Liver (tissue), 8 donors: ENCODE measurements at regions not wholly inside any gene's neighbourhood (a gene's known extent, or its start where the extent isn't known, plus 50 kb on each side); places are given as distances from the start of the nearest gene placed in this dataset.

Experiments used
- DNase-seq: peaks from one replicate; pipeline ENCODE4 v3.0.0-alpha.2; 2017; ENCODE audit warnings: low spot score
- H3K27ac ChIP-seq, 2 donors: one replicate each; pipeline ENCODE4 v1.7.0; 2013; ENCODE audit warnings: inconsistent platforms in 2 of 2, low read length in 2 of 2, control low read depth in 1 of 2, low read depth in 1 of 2, mild to moderate bottlenecking in 1 of 2
- H3K27me3 ChIP-seq, 4 donors: one replicate each; pipeline versions ENCODE4 v1.6.1 to v1.7.0; 2013; ENCODE audit warnings: low read length in 3 of 4, inconsistent platforms in 1 of 4, mild to moderate bottlenecking in 1 of 4, moderate library complexity in 1 of 4; ENCODE audit not compliant: control insufficient read depth in 4 of 4, insufficient read depth in 4 of 4
- H3K36me3 ChIP-seq, 4 donors: one replicate each; pipeline versions ENCODE4 v1.6.1 to v1.7.0; 2013; ENCODE audit warnings: low read length in 3 of 4, mild to moderate bottlenecking in 3 of 4, low read depth in 1 of 4, moderate library complexity in 1 of 4; ENCODE audit not compliant: control insufficient read depth in 4 of 4, insufficient read depth in 3 of 4
- H3K4me1 ChIP-seq, 4 donors: one replicate each; pipeline versions ENCODE4 v1.6.1 to v1.7.0; 2013; ENCODE audit warnings: low read length in 3 of 4, mild to moderate bottlenecking in 3 of 4, moderate library complexity in 1 of 4; ENCODE audit not compliant: control insufficient read depth in 4 of 4, insufficient read depth in 4 of 4
- H3K4me3 ChIP-seq, 3 donors: one replicate each; pipeline versions ENCODE4 v1.6.1 to v1.7.0; 2013; ENCODE audit warnings: low read length in 3 of 3, control low read depth in 1 of 3, low read depth in 1 of 3, mild to moderate bottlenecking in 1 of 3
- H3K9ac ChIP-seq, 2 donors: one replicate each; pipeline ENCODE4 v1.7.0; 2013; ENCODE audit warnings: low read length in 2 of 2, mild to moderate bottlenecking in 2 of 2, moderate library complexity in 2 of 2, control low read depth in 1 of 2, low read depth in 1 of 2
- H3K9me3 ChIP-seq, 4 donors: one replicate each; pipeline versions ENCODE4 v1.6.1 to v1.7.0; 2013; ENCODE audit warnings: low read length in 3 of 4; ENCODE audit not compliant: control insufficient read depth in 4 of 4
- EGR1 ChIP-seq, 2 donors: IDR thresholded peaks; 2 replicates each; pipeline ENCODE4 v1.6.1; 2016 to 2018; ENCODE audit warnings: antibody characterized with exemption in 2 of 2, low read depth in 2 of 2
- FOXA1 ChIP-seq: IDR thresholded peaks from 2 replicates; pipeline ENCODE4 v1.6.1; 2016; ENCODE audit warnings: antibody characterized with exemption
- FOXA2 ChIP-seq: IDR thresholded peaks from 2 replicates; pipeline ENCODE4 v1.6.1; 2016; ENCODE audit warnings: antibody characterized with exemption
- GABPA ChIP-seq, 2 donors: IDR thresholded peaks in 1 of 2; conservative IDR thresholded peaks in 1 of 2; 2 replicates each; pipeline ENCODE4 v1.6.1; 2016; ENCODE audit warnings: antibody characterized with exemption in 2 of 2, mild to moderate bottlenecking in 1 of 2, moderate library complexity in 1 of 2
- HNF4G ChIP-seq: IDR thresholded peaks from 2 replicates; pipeline ENCODE4 v1.6.1; 2016; ENCODE audit warnings: antibody characterized with exemption
- JUND ChIP-seq, 2 donors: IDR thresholded peaks; 2 replicates each; pipeline ENCODE4 v1.6.1; 2016; ENCODE audit warnings: antibody characterized with exemption in 2 of 2
- NR2F2 ChIP-seq: IDR thresholded peaks from 2 replicates; pipeline ENCODE4 v1.6.1; 2016; ENCODE audit warnings: antibody characterized with exemption
- RAD21 ChIP-seq, 2 donors: IDR thresholded peaks; 2 replicates each; pipeline ENCODE4 v1.6.1; 2016; ENCODE audit warnings: antibody characterized with exemption in 2 of 2, mild to moderate bottlenecking in 2 of 2
- RXRA ChIP-seq, 2 donors: IDR thresholded peaks; 2 replicates each; pipeline ENCODE4 v1.6.1; 2017 to 2018; ENCODE audit warnings: antibody characterized with exemption in 2 of 2, mild to moderate bottlenecking in 1 of 2
- SP1 ChIP-seq: IDR thresholded peaks from 2 replicates; pipeline ENCODE4 v1.6.1; 2018; ENCODE audit warnings: antibody characterized with exemption, mild to moderate bottlenecking
- TAF1 ChIP-seq: conservative IDR thresholded peaks from 2 replicates; pipeline ENCODE4 v1.6.1; 2016; ENCODE audit warnings: antibody characterized with exemption, mild to moderate bottlenecking
- YY1 ChIP-seq: IDR thresholded peaks from 2 replicates; pipeline ENCODE4 v1.6.1; 2016; ENCODE audit warnings: antibody characterized with exemption, mild to moderate bottlenecking
- whole genome bisulfite sequencing: extraction: QIAGEN DNeasy Blood & Tissue Kit; methylation state at CpG from one replicate; pipeline ENCODE4 v1.1.7; 2013; 5-methylcytosine and 5-hydroxymethylcytosine counted together
- TF ChIP-seq, protein P1 (sequence below): fragments of 150-350 bp; IDR thresholded peaks from 2 replicates; pipeline ENCODE4 v1.5.1; 2017; ENCODE audit warnings: improper control_type of control experiment, low read depth, low read length; ENCODE audit not compliant: missing input control
- TF ChIP-seq, protein P2 (sequence below): IDR thresholded peaks from 2 replicates; pipeline ENCODE4 v1.6.1; 2016; ENCODE audit warnings: antibody characterized with exemption
- TF ChIP-seq, protein P3 (sequence below): IDR thresholded peaks from 2 replicates; pipeline ENCODE4 v1.6.1; 2016; ENCODE audit warnings: antibody characterized with exemption, mild to moderate bottlenecking
- TF ChIP-seq, protein P4 (sequence below): IDR thresholded peaks from 2 replicates; pipeline ENCODE4 v1.6.1; 2016; ENCODE audit warnings: antibody characterized with exemption
- donor health status: healthy.
- donor health status: healthy.
- donor health status: healthy.
- donor health status: healthy.
- donor health status: healthy.

DNA sequence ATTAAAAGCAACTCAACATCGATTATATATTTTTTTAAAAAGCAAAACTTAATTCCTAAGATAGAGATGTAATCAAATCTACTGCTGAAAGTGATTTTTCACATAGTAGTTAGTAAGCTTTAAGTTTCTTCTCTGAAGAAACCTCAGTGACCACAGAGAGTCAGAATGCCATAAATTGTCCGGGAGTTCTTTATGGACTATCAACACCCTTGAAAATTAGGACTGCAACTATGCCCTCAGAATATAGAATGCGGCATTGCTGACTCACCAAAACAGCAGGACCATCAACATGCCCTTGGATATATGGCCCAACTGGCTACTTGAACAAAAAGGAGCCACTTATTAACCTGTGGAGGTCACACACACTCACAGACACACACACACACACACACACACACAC lies 228.9 kb upstream of the SNX2 start:
- Histone ChIP-seq H3K9me3 (no peaks in the 10 kb centered on the region), H3K27ac (no peak overlapping the region), H3K27me3 (no peaks in the 10 kb centered on the region), H3K9ac (no peak overlapping the region), H3K36me3 (no peaks in the 10 kb centered on the region), H3K4me1 (no peaks in the 10 kb centered on the region), H3K4me3 (no peak overlapping the region)
- no peak for TF ChIP-seq GABPA (IDR thresholded peaks at IDR 0.05 in 1 of 2, conservative IDR thresholded peaks at IDR 0.05 in 1 of 2)
- TF ChIP-seq EGR1 (IDR thresholded peaks at IDR 0.05; ENCODE audit: low read depth in 2 of 2), result no peak
- TF ChIP-seq, protein P1, sequence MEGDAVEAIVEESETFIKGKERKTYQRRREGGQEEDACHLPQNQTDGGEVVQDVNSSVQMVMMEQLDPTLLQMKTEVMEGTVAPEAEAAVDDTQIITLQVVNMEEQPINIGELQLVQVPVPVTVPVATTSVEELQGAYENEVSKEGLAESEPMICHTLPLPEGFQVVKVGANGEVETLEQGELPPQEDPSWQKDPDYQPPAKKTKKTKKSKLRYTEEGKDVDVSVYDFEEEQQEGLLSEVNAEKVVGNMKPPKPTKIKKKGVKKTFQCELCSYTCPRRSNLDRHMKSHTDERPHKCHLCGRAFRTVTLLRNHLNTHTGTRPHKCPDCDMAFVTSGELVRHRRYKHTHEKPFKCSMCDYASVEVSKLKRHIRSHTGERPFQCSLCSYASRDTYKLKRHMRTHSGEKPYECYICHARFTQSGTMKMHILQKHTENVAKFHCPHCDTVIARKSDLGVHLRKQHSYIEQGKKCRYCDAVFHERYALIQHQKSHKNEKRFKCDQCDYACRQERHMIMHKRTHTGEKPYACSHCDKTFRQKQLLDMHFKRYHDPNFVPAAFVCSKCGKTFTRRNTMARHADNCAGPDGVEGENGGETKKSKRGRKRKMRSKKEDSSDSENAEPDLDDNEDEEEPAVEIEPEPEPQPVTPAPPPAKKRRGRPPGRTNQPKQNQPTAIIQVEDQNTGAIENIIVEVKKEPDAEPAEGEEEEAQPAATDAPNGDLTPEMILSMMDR, result no peak
- no peak for TF ChIP-seq RXRA (IDR thresholded peaks at IDR 0.05)
- no peak for TF ChIP-seq YY1
- TF ChIP-seq, protein P2, sequence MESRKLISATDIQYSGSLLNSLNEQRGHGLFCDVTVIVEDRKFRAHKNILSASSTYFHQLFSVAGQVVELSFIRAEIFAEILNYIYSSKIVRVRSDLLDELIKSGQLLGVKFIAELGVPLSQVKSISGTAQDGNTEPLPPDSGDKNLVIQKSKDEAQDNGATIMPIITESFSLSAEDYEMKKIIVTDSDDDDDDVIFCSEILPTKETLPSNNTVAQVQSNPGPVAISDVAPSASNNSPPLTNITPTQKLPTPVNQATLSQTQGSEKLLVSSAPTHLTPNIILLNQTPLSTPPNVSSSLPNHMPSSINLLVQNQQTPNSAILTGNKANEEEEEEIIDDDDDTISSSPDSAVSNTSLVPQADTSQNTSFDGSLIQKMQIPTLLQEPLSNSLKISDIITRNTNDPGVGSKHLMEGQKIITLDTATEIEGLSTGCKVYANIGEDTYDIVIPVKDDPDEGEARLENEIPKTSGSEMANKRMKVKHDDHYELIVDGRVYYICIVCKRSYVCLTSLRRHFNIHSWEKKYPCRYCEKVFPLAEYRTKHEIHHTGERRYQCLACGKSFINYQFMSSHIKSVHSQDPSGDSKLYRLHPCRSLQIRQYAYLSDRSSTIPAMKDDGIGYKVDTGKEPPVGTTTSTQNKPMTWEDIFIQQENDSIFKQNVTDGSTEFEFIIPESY, result no peak
- TF ChIP-seq NR2F2, result no peak
- no peak for TF ChIP-seq JUND (IDR thresholded peaks at IDR 0.05)
- TF ChIP-seq, protein P3, sequence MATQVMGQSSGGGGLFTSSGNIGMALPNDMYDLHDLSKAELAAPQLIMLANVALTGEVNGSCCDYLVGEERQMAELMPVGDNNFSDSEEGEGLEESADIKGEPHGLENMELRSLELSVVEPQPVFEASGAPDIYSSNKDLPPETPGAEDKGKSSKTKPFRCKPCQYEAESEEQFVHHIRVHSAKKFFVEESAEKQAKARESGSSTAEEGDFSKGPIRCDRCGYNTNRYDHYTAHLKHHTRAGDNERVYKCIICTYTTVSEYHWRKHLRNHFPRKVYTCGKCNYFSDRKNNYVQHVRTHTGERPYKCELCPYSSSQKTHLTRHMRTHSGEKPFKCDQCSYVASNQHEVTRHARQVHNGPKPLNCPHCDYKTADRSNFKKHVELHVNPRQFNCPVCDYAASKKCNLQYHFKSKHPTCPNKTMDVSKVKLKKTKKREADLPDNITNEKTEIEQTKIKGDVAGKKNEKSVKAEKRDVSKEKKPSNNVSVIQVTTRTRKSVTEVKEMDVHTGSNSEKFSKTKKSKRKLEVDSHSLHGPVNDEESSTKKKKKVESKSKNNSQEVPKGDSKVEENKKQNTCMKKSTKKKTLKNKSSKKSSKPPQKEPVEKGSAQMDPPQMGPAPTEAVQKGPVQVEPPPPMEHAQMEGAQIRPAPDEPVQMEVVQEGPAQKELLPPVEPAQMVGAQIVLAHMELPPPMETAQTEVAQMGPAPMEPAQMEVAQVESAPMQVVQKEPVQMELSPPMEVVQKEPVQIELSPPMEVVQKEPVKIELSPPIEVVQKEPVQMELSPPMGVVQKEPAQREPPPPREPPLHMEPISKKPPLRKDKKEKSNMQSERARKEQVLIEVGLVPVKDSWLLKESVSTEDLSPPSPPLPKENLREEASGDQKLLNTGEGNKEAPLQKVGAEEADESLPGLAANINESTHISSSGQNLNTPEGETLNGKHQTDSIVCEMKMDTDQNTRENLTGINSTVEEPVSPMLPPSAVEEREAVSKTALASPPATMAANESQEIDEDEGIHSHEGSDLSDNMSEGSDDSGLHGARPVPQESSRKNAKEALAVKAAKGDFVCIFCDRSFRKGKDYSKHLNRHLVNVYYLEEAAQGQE, result no peak
- no peak for DNase-seq
- 74% methylated on average over 3 of the region's 3 CpGs for WGBS

DNA sequence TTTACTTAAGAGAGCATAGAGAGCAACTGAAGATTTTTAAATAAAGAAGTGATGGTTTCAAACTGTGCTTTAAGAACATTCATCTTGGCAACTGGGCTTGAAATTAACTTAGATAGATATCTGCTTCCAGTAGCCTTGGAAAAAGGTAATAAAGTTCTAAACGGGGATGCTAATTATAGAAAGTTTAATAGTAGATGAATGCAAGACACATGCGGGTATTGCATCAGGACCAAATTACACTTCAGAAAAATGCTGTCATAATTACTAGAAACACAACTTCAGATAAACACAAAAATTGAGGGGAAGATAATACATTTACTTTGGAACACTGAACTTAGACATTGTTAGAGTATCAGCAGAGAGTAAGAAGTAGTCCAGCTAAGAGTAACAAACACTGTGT lies 227.7 kb upstream of the SNX2 start:
- Histone ChIP-seq H3K4me1 (no peaks in the 10 kb centered on the region), H3K9ac (no peak overlapping the region), H3K9me3 (no peaks in the 10 kb centered on the region), H3K4me3 (no peak overlapping the region), H3K27me3 (no peaks in the 10 kb centered on the region), H3K27ac (no peak overlapping the region), H3K36me3 (no peaks in the 10 kb centered on the region)
- no peak for DNase-seq
- 88% methylated on average over 2 of the region's 2 CpGs for WGBS
- TF ChIP-seq YY1 (no peak), GABPA (IDR thresholded peaks at IDR 0.05 in 1 of 2, conservative IDR thresholded peaks at IDR 0.05 in 1 of 2) (no peak), TAF1 (no peak), FOXA2 (no peak), RAD21 (IDR thresholded peaks at IDR 0.05) (no peak), RXRA (IDR thresholded peaks at IDR 0.05) (no peak), HNF4G (no peak), EGR1 (IDR thresholded peaks at IDR 0.05; ENCODE audit: low read depth in 2 of 2) (no peak), JUND (IDR thresholded peaks at IDR 0.05) (no peak), FOXA1 (no peak), SP1 (no peak)
- TF ChIP-seq, protein P2, result no peak
- TF ChIP-seq, protein P4, sequence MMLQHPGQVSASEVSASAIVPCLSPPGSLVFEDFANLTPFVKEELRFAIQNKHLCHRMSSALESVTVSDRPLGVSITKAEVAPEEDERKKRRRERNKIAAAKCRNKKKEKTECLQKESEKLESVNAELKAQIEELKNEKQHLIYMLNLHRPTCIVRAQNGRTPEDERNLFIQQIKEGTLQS, result no peak
- TF ChIP-seq, protein P3, result no peak
- TF ChIP-seq, protein P1, result no peak
